Stomach (tissue), 4 donors: ENCODE measurements at regions not wholly inside any gene's neighbourhood (a gene's known extent, or its start where the extent isn't known, plus 50 kb on each side); places are given as distances from the start of the nearest gene placed in this dataset.

Source experiments
- EP300 ChIP-seq: sonication (generic); formaldehyde crosslinking; IDR thresholded peaks from one replicate; pipeline ENCODE4 v1.6.1; 2017; ENCODE audit warnings: antibody characterized with exemption
- POLR2A ChIP-seq, 4 donors: fragments of 450-650 bp; IDR thresholded peaks; one replicate each; pipeline ENCODE4 v1.6.1; 2016; ENCODE audit warnings: antibody characterized with exemption in 4 of 4, control low read depth in 2 of 4, mild to moderate bottlenecking in 1 of 4, moderate library complexity in 1 of 4
- POLR2AphosphoS5 ChIP-seq, 3 donors: sonication (generic); formaldehyde crosslinking; IDR thresholded peaks; one replicate each; pipeline ENCODE4 v1.6.1; 2016; ENCODE audit warnings: antibody characterized with exemption in 3 of 3
- TF ChIP-seq, protein P1 (sequence below), 7 experiments: fragments of 450-650 bp in 4 of 7; fragments of 200-600 bp in 3 of 7; sonication (generic) in 3 of 7; IDR thresholded peaks; one replicate each; pipeline ENCODE4 v1.5.1; 2016 to 2019; ENCODE audit warnings: antibody characterized with exemption in 7 of 7, control low read depth in 2 of 7, mild to moderate bottlenecking in 1 of 7

DNA sequence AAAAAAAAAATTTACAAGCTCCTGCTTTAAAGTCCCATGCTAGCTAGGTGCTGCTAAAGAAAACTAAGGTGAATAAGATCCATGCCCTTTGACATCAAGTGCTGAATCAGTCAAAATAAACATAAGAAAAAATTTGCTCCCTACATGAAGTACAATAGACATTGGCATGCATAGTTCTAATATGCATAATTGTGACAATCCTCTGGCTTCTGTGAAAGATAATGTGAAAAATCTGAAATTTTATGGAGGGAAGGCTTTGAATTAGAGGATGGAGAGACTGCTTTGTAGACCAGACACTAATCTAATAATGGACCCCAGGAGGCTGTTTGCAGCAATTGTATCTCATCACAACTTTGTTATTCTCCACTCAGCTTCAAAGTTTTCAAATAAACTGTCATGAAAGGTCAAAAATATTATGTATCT lies 127.9 kb upstream of the CDK1 start:
- TF ChIP-seq, protein P1, sequence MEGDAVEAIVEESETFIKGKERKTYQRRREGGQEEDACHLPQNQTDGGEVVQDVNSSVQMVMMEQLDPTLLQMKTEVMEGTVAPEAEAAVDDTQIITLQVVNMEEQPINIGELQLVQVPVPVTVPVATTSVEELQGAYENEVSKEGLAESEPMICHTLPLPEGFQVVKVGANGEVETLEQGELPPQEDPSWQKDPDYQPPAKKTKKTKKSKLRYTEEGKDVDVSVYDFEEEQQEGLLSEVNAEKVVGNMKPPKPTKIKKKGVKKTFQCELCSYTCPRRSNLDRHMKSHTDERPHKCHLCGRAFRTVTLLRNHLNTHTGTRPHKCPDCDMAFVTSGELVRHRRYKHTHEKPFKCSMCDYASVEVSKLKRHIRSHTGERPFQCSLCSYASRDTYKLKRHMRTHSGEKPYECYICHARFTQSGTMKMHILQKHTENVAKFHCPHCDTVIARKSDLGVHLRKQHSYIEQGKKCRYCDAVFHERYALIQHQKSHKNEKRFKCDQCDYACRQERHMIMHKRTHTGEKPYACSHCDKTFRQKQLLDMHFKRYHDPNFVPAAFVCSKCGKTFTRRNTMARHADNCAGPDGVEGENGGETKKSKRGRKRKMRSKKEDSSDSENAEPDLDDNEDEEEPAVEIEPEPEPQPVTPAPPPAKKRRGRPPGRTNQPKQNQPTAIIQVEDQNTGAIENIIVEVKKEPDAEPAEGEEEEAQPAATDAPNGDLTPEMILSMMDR (IDR thresholded peaks at IDR 0.05), result no peak
- TF ChIP-seq POLR2A (IDR thresholded peaks at IDR 0.05) (no peak), POLR2AphosphoS5 (IDR thresholded peaks at IDR 0.05) (no peak), EP300 (no peak)
